HTR-8/SVneo (cell line): ENCODE measurements at regions not wholly inside any gene's neighbourhood (a gene's known extent, or its start where the extent isn't known, plus 50 kb on each side); places are given as distances from the start of the nearest gene placed in this dataset.

Source experiments
- DNase-seq: peaks from one replicate; pipeline ENCODE4 v3.0.0; 2011; ENCODE audit warnings: low spot score, mixed read lengths; ENCODE audit not compliant: insufficient read length
- FAIRE-seq: peaks from 2 replicates; lab custom pipeline; 2011; peaks lifted over from hg19 to GRCh38; lab: Jason Lieb, UNC

- no peak for FAIRE-seq
Observed at GRCh38 chr1:68378296-68379084, 71.3 kb downstream of the RPE65 start.

GRCh38 chr1:68377098-68377497, 72.7 kb downstream of the RPE65 start:
- DNase-seq (no peak), FAIRE-seq (no peak)

More at GRCh38 chr1:68378296-68379084, 71.3 kb downstream of the RPE65 start:
- DNase-seq = no peak

- FAIRE-seq (no peak), DNase-seq (no peak)
Observed at GRCh38 chr1:68376441-68376840, 73.3 kb downstream of the RPE65 start.

- FAIRE-seq (no peak), DNase-seq (no peak)
Observed at GRCh38 chr1:68375919-68376318, 73.8 kb downstream of the RPE65 start.

GRCh38 chr1:68373173-68373572, 76.6 kb downstream of the RPE65 start:
- DNase-seq = no peak
- no peak for FAIRE-seq

- FAIRE-seq (no peak), DNase-seq (no peak)
Observed at GRCh38 chr1:68372487-68372886, 77.3 kb downstream of the RPE65 start.

GRCh38 chr1:68370101-68370915, 79.4 kb downstream of the RPE65 start:
- DNase-seq = no peak
- peak; percentile 46 for FAIRE-seq

- no peak for DNase-seq
- no peak for FAIRE-seq
Observed at GRCh38 chr1:68366572-68366971, 83.2 kb downstream of the RPE65 start.

GRCh38 chr1:68365709-68366382, 83.9 kb downstream of the RPE65 start:
- DNase-seq (no peak), FAIRE-seq (no peak)

- DNase-seq = no peak
- FAIRE-seq = no peak
Observed at GRCh38 chr1:68363339-68363738, 86.4 kb downstream of the RPE65 start.

- FAIRE-seq (no peak), DNase-seq (no peak)
Observed at GRCh38 chr1:68361346-68361910, 88.3 kb downstream of the RPE65 start.

- FAIRE-seq = no peak
- DNase-seq = no peak
Observed at GRCh38 chr1:68359045-68359444, 90.7 kb downstream of the RPE65 start.

- FAIRE-seq (no peak), DNase-seq (no peak)
Observed at GRCh38 chr1:68358439-68358838, 91.3 kb downstream of the RPE65 start.

- no peak for DNase-seq
- no peak for FAIRE-seq
Observed at GRCh38 chr1:68355614-68356013, 94.1 kb downstream of the RPE65 start.

- DNase-seq (no peak), FAIRE-seq (no peak)
Observed at GRCh38 chr1:68352202-68352601, 97.6 kb downstream of the RPE65 start.

GRCh38 chr1:68347415-68347814, 102.3 kb downstream of the RPE65 start:
- FAIRE-seq = no peak
- no peak for DNase-seq

GRCh38 chr1:68346188-68346808, 103.5 kb downstream of the RPE65 start:
- FAIRE-seq = no peak

GRCh38 chr1:68344208-68344607, 105.5 kb downstream of the RPE65 start:
- no peak for DNase-seq

More at GRCh38 chr1:68346188-68346808, 103.5 kb downstream of the RPE65 start:
- DNase-seq = peak; percentile 7

GRCh38 chr1:68340951-68341350, 108.6 kb upstream of the WLS start:
- FAIRE-seq = no peak

More at GRCh38 chr1:68344208-68344607, 105.5 kb downstream of the RPE65 start:
- no peak for FAIRE-seq

GRCh38 chr1:68339505-68339904, 107.2 kb upstream of the WLS start:
- FAIRE-seq (no peak), DNase-seq (no peak)

More at GRCh38 chr1:68340951-68341350, 108.6 kb upstream of the WLS start:
- DNase-seq = no peak
